Stimulated activated naive B cell treated with anti-CD40 and anti-IgM and Interleukin-4, amounts not matched to agents 10 μg/mL and 1 μg/mL and 100 μg/mL, for 72 hours (primary cell): ENCODE measurements at regions not wholly inside any gene's neighbourhood (a gene's known extent, or its start where the extent isn't known, plus 50 kb on each side); places are given as distances from the start of the nearest gene placed in this dataset.

Source experiments
- ATAC-seq, 2 donors: fragments of 150-1000 bp; cut with Tn5 transposase; replicated peaks; 2 replicates each; pipeline ENCODE4 v1.10.0; 2021; ENCODE audit warnings: moderate library complexity in 1 of 2
- DNase-seq: peaks from one replicate; pipeline ENCODE4 v3.0.0; 2021
- H3K27ac Mint-ChIP-seq: one replicate; pipeline ENCODE4 v1.8.0; 2022; ENCODE audit warnings: mild to moderate bottlenecking, mixed read lengths
- H3K27me3 Mint-ChIP-seq, 2 donors: one replicate each; pipeline ENCODE4 v1.8.0; 2022; ENCODE audit warnings: mixed read lengths in 2 of 2
- H3K36me3 Mint-ChIP-seq, 2 donors: one replicate each; pipeline ENCODE4 v1.8.0; 2022; ENCODE audit warnings: mixed read lengths in 2 of 2, mild to moderate bottlenecking in 1 of 2
- H3K4me1 Mint-ChIP-seq, 2 donors: one replicate each; pipeline ENCODE4 v1.8.0; 2022; ENCODE audit warnings: mixed read lengths in 2 of 2, mild to moderate bottlenecking in 1 of 2
- H3K4me3 Mint-ChIP-seq, 2 donors: one replicate each; pipeline ENCODE4 v1.8.0; 2022; ENCODE audit warnings: mild to moderate bottlenecking in 2 of 2, mixed read lengths in 2 of 2, moderate library complexity in 1 of 2
- H3K9me3 Mint-ChIP-seq, 2 donors: one replicate each; pipeline ENCODE4 v1.8.0; 2022; ENCODE audit warnings: mixed read lengths in 2 of 2, mild to moderate bottlenecking in 1 of 2

GRCh38 chr3:177822681-177823096 is 625.4 kb upstream of the TBL1XR1 start:
- H3K27me3 Mint-ChIP-seq: no peaks in the 10 kb centered on the region
- ATAC-seq: no peak
- H3K4me3 Mint-ChIP-seq: no peak overlapping the region
- no peak for DNase-seq
- peaks cover 0 to 1% of the 10 kb centered on the region in 2 donors for H3K9me3 Mint-ChIP-seq
- no peaks in the 10 kb centered on the region for H3K36me3 Mint-ChIP-seq
- H3K27ac Mint-ChIP-seq: peak overlapping the region; percentile 2
- H3K4me1 Mint-ChIP-seq: peaks cover 25 to 65% of the 10 kb centered on the region in 2 donors

GRCh38 chr3:177823701-177824189 is 626.5 kb upstream of the TBL1XR1 start:
- Mint-ChIP-seq H3K4me1 (peaks cover 22 to 63% of the 10 kb centered on the region in 2 donors), H3K27ac (no peak overlapping the region), H3K9me3 (peaks cover 0 to 1% of the 10 kb centered on the region in 2 donors), H3K36me3 (no peaks in the 10 kb centered on the region), H3K4me3 (no peak overlapping the region), H3K27me3 (no peaks in the 10 kb centered on the region)
- ATAC-seq: no peak
- no peak for DNase-seq

DNA sequence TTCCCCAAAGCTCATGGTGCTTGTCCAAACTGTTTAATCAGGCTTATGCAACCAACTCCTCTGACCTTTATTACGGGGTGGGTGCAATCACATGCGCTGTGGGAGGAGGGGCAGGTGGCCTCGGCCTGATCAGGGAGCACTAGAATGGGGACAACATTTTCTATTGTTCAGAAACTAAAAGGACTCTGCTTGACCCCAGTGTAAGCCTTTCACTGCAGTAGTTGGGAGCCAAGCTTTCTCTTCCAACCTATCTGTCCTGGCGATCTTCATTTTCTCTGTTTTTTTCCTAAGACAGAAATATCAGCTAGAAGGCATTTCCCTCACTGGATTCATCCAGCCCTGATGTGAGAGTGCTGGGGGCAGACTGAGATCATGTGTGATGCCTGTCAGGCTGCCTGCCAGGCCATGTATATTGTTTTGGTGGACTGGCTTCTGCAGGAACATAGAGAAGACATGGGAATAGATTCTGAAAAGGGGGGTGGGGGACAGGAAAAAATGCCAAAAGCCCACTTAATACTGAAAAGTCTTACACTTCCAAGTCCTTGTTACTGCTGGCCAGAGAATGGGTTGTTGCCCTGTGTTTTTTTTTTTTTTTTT is 627.0 kb upstream of the TBL1XR1 start:
- H3K27ac Mint-ChIP-seq: no peak overlapping the region
- no peak overlapping the region for H3K4me3 Mint-ChIP-seq
- DNase-seq (no peak), ATAC-seq (no peak)
- peaks cover 22 to 60% of the 10 kb centered on the region in 2 donors for H3K4me1 Mint-ChIP-seq
- H3K9me3 Mint-ChIP-seq: peaks cover 0 to 1% of the 10 kb centered on the region in 2 donors
- H3K27me3 Mint-ChIP-seq: no peaks in the 10 kb centered on the region
- H3K36me3 Mint-ChIP-seq: no peaks in the 10 kb centered on the region

- H3K4me3 Mint-ChIP-seq: no peak overlapping the region
- ATAC-seq: no peak
- H3K4me1 Mint-ChIP-seq: peaks cover 18 to 54% of the 10 kb centered on the region in 2 donors
- peaks cover 0 to 1% of the 10 kb centered on the region in 2 donors for H3K9me3 Mint-ChIP-seq
- H3K27ac Mint-ChIP-seq: no peak overlapping the region
- no peak for DNase-seq
- no peaks in the 10 kb centered on the region for H3K27me3 Mint-ChIP-seq
- H3K36me3 Mint-ChIP-seq: no peaks in the 10 kb centered on the region
Observed at GRCh38 chr3:177824841-177825240, 627.6 kb upstream of the TBL1XR1 start.

DNA sequence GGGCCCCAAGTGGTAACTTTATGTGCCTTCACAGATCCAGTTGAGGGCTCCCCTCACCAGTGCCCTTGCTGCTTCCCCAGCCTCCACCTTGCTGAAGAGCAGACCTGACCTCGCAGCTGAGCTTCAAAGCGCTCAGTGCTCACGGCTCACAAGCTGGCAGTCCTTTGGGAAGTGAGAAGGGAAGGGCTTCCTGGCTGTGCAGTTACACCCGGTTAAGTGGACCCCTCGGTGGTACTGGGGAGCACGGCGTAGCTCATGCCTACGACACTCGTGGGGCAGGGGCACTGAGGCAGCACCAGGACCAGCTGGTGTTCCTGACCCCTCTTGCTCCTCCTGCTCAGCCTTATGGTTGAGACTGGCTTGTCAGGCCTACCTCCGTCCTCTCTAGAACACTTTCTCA is 629.0 kb upstream of the TBL1XR1 start:
- ATAC-seq (no peak), DNase-seq (no peak)
- no peaks in the 10 kb centered on the region for H3K9me3 Mint-ChIP-seq
- H3K27ac Mint-ChIP-seq: no peak overlapping the region
- H3K4me3 Mint-ChIP-seq: no peak overlapping the region
- H3K4me1 Mint-ChIP-seq: peaks cover 10 to 40% of the 10 kb centered on the region in 2 donors
- no peaks in the 10 kb centered on the region for H3K27me3 Mint-ChIP-seq
- H3K36me3 Mint-ChIP-seq: no peaks in the 10 kb centered on the region

GRCh38 chr3:177827511-177828207 is 630.4 kb upstream of the TBL1XR1 start:
- no peaks in the 10 kb centered on the region for H3K27me3 Mint-ChIP-seq
- H3K9me3 Mint-ChIP-seq: no peaks in the 10 kb centered on the region
- ATAC-seq: peak; percentile 64 to 90
- H3K27ac Mint-ChIP-seq: peak overlapping the region; percentile 48
- no peak for DNase-seq
- H3K36me3 Mint-ChIP-seq: no peaks in the 10 kb centered on the region
- no peak overlapping the region for H3K4me3 Mint-ChIP-seq
- H3K4me1 Mint-ChIP-seq: peaks cover 8 to 29% of the 10 kb centered on the region in 2 donors

- no peaks in the 10 kb centered on the region for H3K27me3 Mint-ChIP-seq
- no peak for DNase-seq
- ATAC-seq: no peak
- no peak overlapping the region for H3K4me3 Mint-ChIP-seq
- H3K27ac Mint-ChIP-seq: no peak overlapping the region
- no peaks in the 10 kb centered on the region for H3K9me3 Mint-ChIP-seq
- H3K4me1 Mint-ChIP-seq: peaks cover 8 to 24% of the 10 kb centered on the region in 2 donors
- no peaks in the 10 kb centered on the region for H3K36me3 Mint-ChIP-seq
Observed at GRCh38 chr3:177828208-177828565, 630.9 kb upstream of the TBL1XR1 start.

- no peak for DNase-seq
- no peak overlapping the region for H3K27ac Mint-ChIP-seq
- peaks cover 6 to 16% of the 10 kb centered on the region in 2 donors for H3K4me1 Mint-ChIP-seq
- no peak overlapping the region for H3K4me3 Mint-ChIP-seq
- ATAC-seq: no peak
- no peaks in the 10 kb centered on the region for H3K27me3 Mint-ChIP-seq
- no peaks in the 10 kb centered on the region for H3K36me3 Mint-ChIP-seq
- no peaks in the 10 kb centered on the region for H3K9me3 Mint-ChIP-seq
Observed at GRCh38 chr3:177830411-177830849, 633.1 kb upstream of the TBL1XR1 start.

GRCh38 chr3:177831361-177831760 is 634.1 kb upstream of the TBL1XR1 start:
- H3K36me3 Mint-ChIP-seq: no peaks in the 10 kb centered on the region
- DNase-seq: no peak
- ATAC-seq: no peak
- H3K27ac Mint-ChIP-seq: no peak overlapping the region
- H3K27me3 Mint-ChIP-seq: no peaks in the 10 kb centered on the region
- peaks cover 6 to 16% of the 10 kb centered on the region in 2 donors for H3K4me1 Mint-ChIP-seq
- H3K9me3 Mint-ChIP-seq: no peaks in the 10 kb centered on the region
- no peak overlapping the region for H3K4me3 Mint-ChIP-seq

DNA sequence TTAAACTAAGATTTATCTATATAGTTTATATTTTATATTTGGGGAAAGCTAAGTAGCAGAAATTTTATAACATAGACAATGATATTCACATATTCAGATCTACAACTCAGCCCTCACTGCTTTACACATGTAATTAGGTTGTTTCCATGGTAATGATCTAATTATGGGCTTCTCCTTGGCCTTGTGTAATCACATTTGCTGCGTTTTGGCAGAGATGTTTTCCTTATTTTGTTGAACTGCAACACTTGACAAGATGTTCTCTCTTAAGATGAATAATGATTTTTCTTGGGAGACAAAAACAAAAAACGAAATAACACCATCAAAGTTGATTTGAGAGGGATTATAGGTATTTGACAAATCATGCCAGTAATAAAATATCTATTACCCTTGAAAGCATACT is 635.6 kb upstream of the TBL1XR1 start:
- Mint-ChIP-seq H3K4me3 (no peak overlapping the region), H3K27ac (no peak overlapping the region), H3K4me1 (peaks cover under 1 to 8% of the 10 kb centered on the region in 2 donors), H3K27me3 (no peaks in the 10 kb centered on the region), H3K36me3 (no peaks in the 10 kb centered on the region), H3K9me3 (no peaks in the 10 kb centered on the region)
- DNase-seq (no peak), ATAC-seq (no peak)

DNA sequence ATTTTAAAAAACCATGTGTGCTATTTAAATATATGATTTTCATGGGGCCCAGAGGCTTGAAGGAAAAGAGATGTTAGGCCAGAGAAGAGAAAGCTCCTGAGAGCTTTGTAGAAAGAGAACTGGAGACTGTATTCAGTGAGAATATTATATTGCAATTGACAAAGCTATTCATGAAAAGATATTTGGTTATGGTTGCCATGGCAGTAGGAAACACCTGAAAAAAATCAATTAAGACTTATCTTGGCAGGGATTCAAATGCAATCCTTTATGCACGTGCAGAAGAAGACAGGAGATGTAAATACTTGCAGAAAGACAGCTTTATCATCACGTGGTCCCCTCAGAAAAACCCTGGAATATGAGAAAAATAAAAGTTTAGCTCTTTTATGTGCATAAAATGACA is 636.0 kb upstream of the TBL1XR1 start:
- Mint-ChIP-seq H3K27me3 (no peaks in the 10 kb centered on the region), H3K27ac (no peak overlapping the region), H3K4me3 (no peak overlapping the region), H3K36me3 (no peaks in the 10 kb centered on the region), H3K4me1 (peaks cover 0 to 4% of the 10 kb centered on the region in 2 donors), H3K9me3 (no peaks in the 10 kb centered on the region)
- DNase-seq (no peak), ATAC-seq (no peak)

GRCh38 chr3:177835008-177835407 is 637.7 kb upstream of the TBL1XR1 start:
- no peak for DNase-seq
- H3K9me3 Mint-ChIP-seq: peaks cover 0 to 2% of the 10 kb centered on the region in 2 donors

DNA sequence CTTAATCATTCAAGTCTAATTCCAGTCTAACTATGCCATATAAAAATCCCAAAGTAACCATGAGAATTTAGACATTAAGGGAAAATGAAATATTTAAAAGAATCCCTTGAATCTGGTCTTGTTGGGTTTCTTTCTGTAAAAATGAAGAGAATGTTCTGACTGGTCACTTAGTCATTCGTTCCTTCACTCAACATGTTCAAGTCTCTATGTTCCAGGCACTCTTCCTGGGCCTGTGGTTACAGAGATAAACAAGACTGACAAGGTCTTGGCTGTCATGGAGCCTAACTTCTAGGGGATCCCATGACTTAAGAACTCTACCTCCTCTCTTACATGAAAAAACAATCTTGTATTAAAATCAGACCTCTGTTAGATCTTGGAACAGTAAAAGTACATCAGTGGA is 638.6 kb upstream of the TBL1XR1 start:
- Mint-ChIP-seq H3K9me3 (peaks cover 0 to 2% of the 10 kb centered on the region in 2 donors), H3K36me3 (no peaks in the 10 kb centered on the region), H3K4me1 (peaks cover 0 to 4% of the 10 kb centered on the region in 2 donors), H3K4me3 (no peak overlapping the region), H3K27me3 (peaks cover 3 to 6% of the 10 kb centered on the region in 2 donors), H3K27ac (no peak overlapping the region)
- no peak for ATAC-seq
- no peak for DNase-seq

More at GRCh38 chr3:177835008-177835407, 637.7 kb upstream of the TBL1XR1 start:
- H3K36me3 Mint-ChIP-seq: no peaks in the 10 kb centered on the region
- peaks cover 0 to 4% of the 10 kb centered on the region in 2 donors for H3K4me1 Mint-ChIP-seq
- no peak overlapping the region for H3K27ac Mint-ChIP-seq
- peaks cover 2 to 6% of the 10 kb centered on the region in 2 donors for H3K27me3 Mint-ChIP-seq
- ATAC-seq: no peak
- H3K4me3 Mint-ChIP-seq: no peak overlapping the region

GRCh38 chr3:177836671-177837070 is 639.4 kb upstream of the TBL1XR1 start:
- H3K36me3 Mint-ChIP-seq: no peaks in the 10 kb centered on the region
- peaks cover 0 to 2% of the 10 kb centered on the region in 2 donors for H3K9me3 Mint-ChIP-seq
- DNase-seq: no peak
- H3K4me3 Mint-ChIP-seq: no peak overlapping the region
- peaks cover 3 to 6% of the 10 kb centered on the region in 2 donors for H3K27me3 Mint-ChIP-seq
- no peak for ATAC-seq
- no peak overlapping the region for H3K27ac Mint-ChIP-seq
- H3K4me1 Mint-ChIP-seq: peaks cover 0 to 4% of the 10 kb centered on the region in 2 donors
